OCI-LY1 (cell line): ENCODE measurements at regions not wholly inside any gene's neighbourhood (a gene's known extent, or its start where the extent isn't known, plus 50 kb on each side); places are given as distances from the start of the nearest gene placed in this dataset.

Experiments used
- CTCF ChIP-seq: fragments of 200-600 bp; sonication (generic), shearing (Covaris generic); IDR thresholded peaks from 2 replicates; pipeline ENCODE4 v1.5.1; 2017; ENCODE audit warnings: mild to moderate bottlenecking, antibody characterized with exemption, low read length, moderate library complexity, mixed read lengths
- EZH2 ChIP-seq: fragments of 200-600 bp; sonication (generic), shearing (Covaris generic); IDR thresholded peaks from 2 replicates; pipeline ENCODE4 v1.8.0; 2017; ENCODE audit warnings: borderline replicate concordance, mixed run types, mild to moderate bottlenecking, antibody characterized with exemption, low read length, moderate library complexity, mixed read lengths

GRCh38 chr17:16853661-16854320 lies 118.1 kb downstream of the TNFRSF13B start:
- TF ChIP-seq CTCF (no peak), EZH2 (no peak)
